HG03439 (cell line): ENCODE measurements at regions not wholly inside any gene's neighbourhood (a gene's known extent, or its start where the extent isn't known, plus 50 kb on each side); places are given as distances from the start of the nearest gene placed in this dataset.
"Not testable (repeated sequence)": the region's sequence is repeated elsewhere in the genome, so short reads cannot be mapped to it uniquely, and the experiment has no call there.

ENCODE experiments used
- ATAC-seq: cut with Tn5 transposase; IDR thresholded peaks from one replicate; pipeline ENCODE4 v1.9.1; 2021; ENCODE audit warnings: mild to moderate bottlenecking, moderate library complexity; ENCODE audit not compliant: unreplicated experiment

GRCh38 chr4:183044924-183045640 lies 54.0 kb upstream of the WWC2 start:
- not testable (repeated sequence) for ATAC-seq

GRCh38 chr4:183038436-183038835 lies 60.6 kb upstream of the WWC2 start:
- no peak for ATAC-seq

GRCh38 chr4:183035726-183036415 lies 63.2 kb upstream of the WWC2 start:
- no peak for ATAC-seq

GRCh38 chr4:183035256-183035655 lies 63.8 kb upstream of the WWC2 start:
- no peak for ATAC-seq

GRCh38 chr4:183030823-183031222 lies 68.2 kb upstream of the WWC2 start:
- ATAC-seq = no peak

- no peak for ATAC-seq
These were observed 68.7 kb upstream of the WWC2 start for GRCh38 chr4:183030309-183030708.

GRCh38 chr4:183029365-183029764 lies 69.7 kb upstream of the WWC2 start:
- no peak for ATAC-seq

- no peak for ATAC-seq
These were observed 72.4 kb upstream of the WWC2 start for GRCh38 chr4:183026701-183027100.

GRCh38 chr4:183022617-183023016 lies 76.4 kb upstream of the WWC2 start:
- ATAC-seq = no peak

- ATAC-seq = no peak
These were observed 81.1 kb upstream of the WWC2 start for GRCh38 chr4:183017962-183018361.

GRCh38 chr4:183014361-183015084 lies 84.5 kb upstream of the WWC2 start:
- ATAC-seq = no peak

- ATAC-seq = no peak
These were observed 85.4 kb upstream of the WWC2 start for GRCh38 chr4:183013730-183014002.

GRCh38 chr4:183012879-183013729 lies 86.0 kb upstream of the WWC2 start:
- no peak for ATAC-seq

GRCh38 chr4:183011213-183011907 lies 87.7 kb upstream of the WWC2 start:
- no peak for ATAC-seq

GRCh38 chr4:183008492-183008891 lies 90.6 kb upstream of the WWC2 start:
- no peak for ATAC-seq

- ATAC-seq = not testable (repeated sequence)
These were observed 87.2 kb upstream of the DCTD start for GRCh38 chr4:183004370-183004769.

- no peak for ATAC-seq
These were observed 77.0 kb upstream of the DCTD start for GRCh38 chr4:182994171-182994570.

- ATAC-seq = peak; percentile 71
These were observed 61.1 kb upstream of the DCTD start for GRCh38 chr4:182978152-182978827.

GRCh38 chr4:182975806-182976205 lies 58.6 kb upstream of the DCTD start:
- ATAC-seq = no peak

- ATAC-seq = no peak
These were observed 56.8 kb upstream of the DCTD start for GRCh38 chr4:182973941-182974340.
